ENCODE measurements at regions not wholly inside any gene's neighbourhood (a gene's known extent, or its start where the extent isn't known, plus 50 kb on each side); places are given as distances from the start of the nearest gene placed in this dataset.

DNA sequence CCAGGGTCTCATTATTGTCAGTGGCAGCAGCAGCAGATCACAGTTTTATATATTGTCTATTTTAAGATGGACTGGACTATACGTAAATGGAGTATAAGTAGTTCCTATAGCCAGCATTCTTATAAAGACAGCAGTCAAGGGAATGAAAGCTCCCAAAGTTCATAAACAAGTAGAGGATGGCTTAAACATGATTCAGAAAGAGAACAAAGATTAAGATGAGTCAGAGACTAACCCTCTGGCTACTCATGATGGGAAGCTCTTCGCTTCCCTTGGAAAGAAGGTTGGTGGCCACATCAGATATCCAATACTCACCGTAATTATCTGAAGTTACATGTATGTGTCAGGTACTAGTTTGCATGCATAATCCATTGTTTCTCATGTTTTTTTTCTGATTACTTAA lies 277.0 kb downstream of the INHBA start:
- TF ChIP-seq, protein P1, sequence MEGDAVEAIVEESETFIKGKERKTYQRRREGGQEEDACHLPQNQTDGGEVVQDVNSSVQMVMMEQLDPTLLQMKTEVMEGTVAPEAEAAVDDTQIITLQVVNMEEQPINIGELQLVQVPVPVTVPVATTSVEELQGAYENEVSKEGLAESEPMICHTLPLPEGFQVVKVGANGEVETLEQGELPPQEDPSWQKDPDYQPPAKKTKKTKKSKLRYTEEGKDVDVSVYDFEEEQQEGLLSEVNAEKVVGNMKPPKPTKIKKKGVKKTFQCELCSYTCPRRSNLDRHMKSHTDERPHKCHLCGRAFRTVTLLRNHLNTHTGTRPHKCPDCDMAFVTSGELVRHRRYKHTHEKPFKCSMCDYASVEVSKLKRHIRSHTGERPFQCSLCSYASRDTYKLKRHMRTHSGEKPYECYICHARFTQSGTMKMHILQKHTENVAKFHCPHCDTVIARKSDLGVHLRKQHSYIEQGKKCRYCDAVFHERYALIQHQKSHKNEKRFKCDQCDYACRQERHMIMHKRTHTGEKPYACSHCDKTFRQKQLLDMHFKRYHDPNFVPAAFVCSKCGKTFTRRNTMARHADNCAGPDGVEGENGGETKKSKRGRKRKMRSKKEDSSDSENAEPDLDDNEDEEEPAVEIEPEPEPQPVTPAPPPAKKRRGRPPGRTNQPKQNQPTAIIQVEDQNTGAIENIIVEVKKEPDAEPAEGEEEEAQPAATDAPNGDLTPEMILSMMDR (IDR thresholded peaks at IDR 0.05 in 8 of 11, conservative IDR thresholded peaks at IDR 0.05 in 3 of 11): no peak
- TF ChIP-seq POLR2A (IDR thresholded peaks at IDR 0.05) (no peak), POLR2AphosphoS5 (IDR thresholded peaks at IDR 0.05) (no peak)
